GM12878 (cell line): ENCODE measurements at regions not wholly inside any gene's neighbourhood (a gene's known extent, or its start where the extent isn't known, plus 50 kb on each side); places are given as distances from the start of the nearest gene placed in this dataset.

Source experiments
- ATAC-seq: fragments of 200-7000 bp; cut with Tn5 transposase; 3 replicates; pipeline ENCODE4 v1.9.1; 2020; ENCODE audit warnings: mild to moderate bottlenecking, moderate library complexity
- BruUV-seq: library from RNA; stranded (reverse); fragments of 400-500 nt; replicated peaks from 2 replicates; lab custom pipeline; 2021; lab: Mats Ljungman, UMichigan
- CTCF ChIA-PET: fragments of 300-600 bp; sonication (Branson Sonifier 250); formaldehyde crosslinking; extraction: SDS; loops from one replicate; lab custom pipeline; 2021; ENCODE audit warnings: inconsistent platforms; lab: Yijun Ruan, JAX
- POLR2A ChIA-PET: fragments of 350-600 bp; formaldehyde crosslinking; extraction: SDS; loops from one replicate; lab custom pipeline; 2021; ENCODE audit warnings: inconsistent platforms; lab: Charles Lee
- RAD21 ChIA-PET: fragments of 300-600 bp; sonication (Branson Sonifier 250); formaldehyde crosslinking; loops from one replicate; lab custom pipeline; 2023; ENCODE audit warnings: antibody characterized with exemption; ENCODE audit not compliant: unreplicated experiment; lab: Charles Lee
- SMC1A ChIA-PET: fragments of 300-600 bp; sonication (Branson Sonifier 250); formaldehyde crosslinking; loops from one replicate; lab custom pipeline; 2023; ENCODE audit not compliant: unreplicated experiment, uncharacterized antibody; lab: Charles Lee
- DNase-seq: peaks from one replicate; pipeline ENCODE4 v3.0.0-alpha.2; 2011; ENCODE audit warnings: low read depth, low spot score
- FAIRE-seq: peaks from 3 replicates; lab custom pipeline; 2011; peaks lifted over from hg19 to GRCh38; lab: Jason Lieb, UNC
- H2AFZ ChIP-seq: 2 replicates; pipeline ENCODE4 v1.6.0; 2011; ENCODE audit warnings: low read depth, low read length, control low read depth; ENCODE audit not compliant: control insufficient read depth
- H3K27ac ChIP-seq: 2 replicates; pipeline ENCODE4 v1.5.1; 2011; ENCODE audit warnings: control low read depth; ENCODE audit not compliant: control insufficient read depth, insufficient read depth
- H3K27me3 ChIP-seq, 2 experiments: replicated peaks in 1 of 2; 2 replicates each; pipeline versions ENCODE4 v1.6.0 to v1.6.1; 2011; ENCODE audit warnings: low read length in 1 of 2; ENCODE audit not compliant: control insufficient read depth in 2 of 2, insufficient read depth in 2 of 2
- H3K36me3 ChIP-seq, 2 experiments: 2 replicates each; pipeline ENCODE4 v1.5.1; 2011; ENCODE audit warnings: low read length in 1 of 2; ENCODE audit not compliant: control insufficient read depth in 2 of 2, insufficient read depth in 2 of 2
- H3K4me1 ChIP-seq: 2 replicates; pipeline ENCODE4 v1.6.1; 2011; ENCODE audit warnings: mild to moderate bottlenecking, low read length, moderate library complexity, mixed read lengths; ENCODE audit not compliant: control insufficient read depth, insufficient read depth
- H3K4me2 ChIP-seq: 2 replicates; pipeline ENCODE4 v1.6.0; 2011; ENCODE audit warnings: control low read depth; ENCODE audit not compliant: control insufficient read depth, insufficient read depth
- H3K4me3 ChIP-seq: fragments of 200-600 bp; sonication (generic); 2 replicates; pipeline ENCODE4 v1.5.1; 2016
- H3K79me2 ChIP-seq: 2 replicates; pipeline ENCODE4 v1.6.0; 2011; ENCODE audit warnings: low read length; ENCODE audit not compliant: control insufficient read depth, insufficient read depth
- H3K9ac ChIP-seq: 2 replicates; pipeline ENCODE4 v1.8.0; 2011; ENCODE audit warnings: low read length, control low read depth, mixed read lengths; ENCODE audit not compliant: control insufficient read depth, insufficient read depth
- H3K9me3 ChIP-seq: replicated peaks from 3 replicates; pipeline ENCODE4 v1.5.1; 2011; ENCODE audit warnings: mild to moderate bottlenecking, low read length; ENCODE audit not compliant: control insufficient read depth, insufficient read depth
- H4K20me1 ChIP-seq: 2 replicates; pipeline ENCODE4 v1.6.0; 2011; ENCODE audit not compliant: control insufficient read depth, insufficient read depth
- BCL11A ChIP-seq: IDR thresholded peaks from 2 replicates; pipeline ENCODE4 v1.6.1; 2011; ENCODE audit warnings: low read depth, low read length
- EGR1 ChIP-seq, 2 experiments: IDR thresholded peaks; 1 replicate in 1 of 2; 2 replicates in 1 of 2; pipeline ENCODE4 v1.6.1; 2011 to 2012; ENCODE audit warnings: low read depth in 2 of 2, low read length in 2 of 2, borderline replicate concordance in 1 of 2, mild to moderate bottlenecking in 1 of 2, moderate library complexity in 1 of 2
- EP300 ChIP-seq, 2 experiments: fragments of 150-350 bp in 1 of 2; IDR thresholded peaks; 2 replicates each; pipeline ENCODE4 v1.6.1; 2011 to 2012; ENCODE audit warnings: low read depth in 2 of 2, low read length in 2 of 2, borderline replicate concordance in 1 of 2, improper control_type of control experiment in 1 of 2, inconsistent platforms in 1 of 2; ENCODE audit not compliant: control insufficient read depth in 1 of 2
- FOXM1 ChIP-seq: IDR thresholded peaks from 2 replicates; pipeline ENCODE4 v1.6.1; 2012; ENCODE audit warnings: low read depth, mild to moderate bottlenecking, inconsistent platforms, low read length, moderate library complexity
- IRF3 ChIP-seq: fragments of 450-650 bp; IDR thresholded peaks from 2 replicates; pipeline ENCODE4 v1.6.1; 2014; ENCODE audit warnings: mild to moderate bottlenecking
- JUND ChIP-seq: IDR thresholded peaks from 2 replicates; pipeline ENCODE4 v1.6.1; 2012; ENCODE audit warnings: low read depth, mild to moderate bottlenecking, low read length, improper control_type of control experiment, moderate library complexity
- PML ChIP-seq: IDR thresholded peaks from 2 replicates; pipeline ENCODE4 v1.6.1; 2012; ENCODE audit warnings: low read length, inconsistent platforms
- PRDM15 ChIP-seq: fragments of 450-650 bp; formaldehyde crosslinking; IDR thresholded peaks from 2 replicates; pipeline ENCODE4 v1.4.0; 2020; ENCODE audit warnings: mild to moderate bottlenecking, moderate library complexity
- RELB ChIP-seq: fragments of 450-650 bp; IDR thresholded peaks from 2 replicates; pipeline ENCODE4 v1.6.1; 2017; ENCODE audit warnings: low read depth, mild to moderate bottlenecking, moderate library complexity
- REST ChIP-seq: IDR thresholded peaks from 2 replicates; pipeline ENCODE4 v1.6.1; 2012; ENCODE audit warnings: mild to moderate bottlenecking, low read depth, low read length
- STAT1 ChIP-seq: fragments of 450-650 bp; conservative IDR thresholded peaks from 2 replicates; pipeline ENCODE4 v1.6.1; 2014; ENCODE audit warnings: antibody characterized with exemption, mild to moderate bottlenecking
- TBL1XR1 ChIP-seq: IDR thresholded peaks from 2 replicates; pipeline ENCODE4 v1.6.1; 2012; ENCODE audit warnings: low read depth, low read length, improper control_type of control experiment
- ZZZ3 ChIP-seq: IDR thresholded peaks from 2 replicates; pipeline ENCODE4 v1.6.1; 2011; ENCODE audit warnings: low read depth; ENCODE audit not compliant: control insufficient read depth, insufficient read length
- WGBS: methylation state at CpG from one replicate; pipeline ENCODE4 v1.1.6; 2016; ENCODE audit warnings: low lambda C conversion rate; ENCODE audit not compliant: insufficient replicate concordance, insufficient coverage; ENCODE audit errors: missing lambda C conversion rate; 5-methylcytosine and 5-hydroxymethylcytosine counted together
- in situ Hi-C: fragments of 300-500 bp; cut with MboI; formaldehyde crosslinking; loops from 9 replicates; pipeline ENCODE4 v1.14.3; 2018; ENCODE audit warnings: mixed read lengths
- intact Hi-C: fragments of 100-400 bp; cut with micrococcal nuclease; formaldehyde crosslinking; loops from one replicate; pipeline ENCODE4 v1.14.2; 2022; ENCODE audit not compliant: unreplicated experiment

GRCh38 chr9:99287641-99288040 is 65.6 kb downstream of the SEC61B start:
- no peak for FAIRE-seq
- DNase-seq, result no peak
- in situ Hi-C loops (no loop called here), intact Hi-C loops (no loop called here)
- no peaks in the 10 kb centered on the region for H3K27me3 ChIP-seq
- H3K4me1 ChIP-seq, result no peaks in the 10 kb centered on the region
- H3K27ac ChIP-seq, result no peak overlapping the region
- ChIA-PET RAD21 (interaction anchor here (1.3 to 4.3 kb wide), 2 partner anchors 55 to 402 kb away, joined by 3 to 16 read pairs; no protein-coding TSS in a partner anchor), CTCF (interaction anchor here (1.2 to 4.1 kb wide), 4 partner anchors 15 to 56 kb away, joined by 3 to 14 read pairs (median 3); no protein-coding TSS in a partner anchor), SMC1A (interaction anchor here (0.8 to 2.6 kb wide), 6 partner anchors 13 to 233 kb away, joined by 3 to 10 read pairs (median 3); no protein-coding TSS in a partner anchor), POLR2A (interaction anchor here (0.6 to 1.2 kb wide), 2 partner anchors 102 to 226 kb away, joined by 3 read pairs; no protein-coding TSS in a partner anchor)
- no peaks in the 10 kb centered on the region for H3K79me2 ChIP-seq
- no peak overlapping the region for H3K4me3 ChIP-seq
- H3K36me3 ChIP-seq, result no peaks in the 10 kb centered on the region
- H4K20me1 ChIP-seq, result no peaks in the 10 kb centered on the region
- 73% methylated on average over 2 of the region's 2 CpGs for WGBS
- no peaks in the 10 kb centered on the region for H3K9me3 ChIP-seq
- no TSS peak for BruUV-seq
- H3K4me2 ChIP-seq, result no peak overlapping the region
- ATAC-seq, result no peak
- no peak overlapping the region for H3K9ac ChIP-seq
- H2AFZ ChIP-seq, result peak overlapping the region; percentile 9; the same call in 1 of the 2 replicates
- TF ChIP-seq EP300 (IDR thresholded peaks at IDR 0.05; ENCODE audit: borderline replicate concordance in 1 of 2, control insufficient read depth in 1 of 2, low read depth in 2 of 2, low read length in 2 of 2) (no peak), PRDM15 (CRISPR knock-in tag) (no peak), JUND (no peak), PML (no peak), RELB (no peak), REST (no peak), IRF3 (no peak), EGR1 (IDR thresholded peaks at IDR 0.05; ENCODE audit: borderline replicate concordance in 1 of 2, low read depth in 2 of 2, low read length in 2 of 2) (no peak), TBL1XR1 (no peak), ZZZ3 (no peak), FOXM1 (no peak), BCL11A (no peak), STAT1 (no peak)
